ENCODE measurements at regions not wholly inside any gene's neighbourhood (a gene's known extent, or its start where the extent isn't known, plus 50 kb on each side); places are given as distances from the start of the nearest gene placed in this dataset.

DNA sequence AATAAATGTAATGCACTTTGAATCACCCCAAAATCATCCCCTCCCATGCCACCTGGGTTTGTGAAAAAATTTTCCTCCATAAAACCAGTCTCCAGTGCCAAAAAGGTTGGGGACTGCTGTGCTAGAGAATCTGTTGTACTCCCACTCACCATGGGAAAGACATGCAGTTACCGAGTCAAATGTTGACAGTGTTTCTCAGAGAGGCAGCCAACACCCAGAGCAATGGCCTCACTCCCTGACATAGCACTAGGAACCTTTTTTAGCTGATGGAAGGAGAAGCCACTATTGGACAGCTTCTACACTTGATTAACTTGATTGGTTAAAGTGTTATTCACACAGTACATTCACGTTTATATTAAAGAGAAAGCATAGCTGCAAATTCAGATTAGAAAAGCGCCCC, 59.8 kb upstream of the MANEA start:
- Histone ChIP-seq H3K4me1 (no peaks in the 10 kb centered on the region), H3K4me3 (replicated peaks in 1 of 3) (no peak overlapping the region), H3K36me3 (no peaks in the 10 kb centered on the region), H3K27ac (no peak overlapping the region), H3K27me3 (no peaks in the 10 kb centered on the region), H3K9me3 (no peaks in the 10 kb centered on the region)
- 67 to 71% methylated on average over 3 of the region's 3 CpGs for WGBS, 2 donors
- no peak for DNase-seq
- TF ChIP-seq POLR2A (IDR thresholded peaks at IDR 0.05) = no peak
- TF ChIP-seq CTCF (IDR thresholded peaks at IDR 0.05) = no peak
- intact Hi-C loops (cut with DNase I) = no loop called here

GRCh38 chr6:95518630-95519227, 58.6 kb upstream of the MANEA start:
- no peaks in the 10 kb centered on the region for H3K36me3 ChIP-seq
- DNase-seq = no peak
- TF ChIP-seq CTCF (IDR thresholded peaks at IDR 0.05) = no peak
- no peak for TF ChIP-seq POLR2A (IDR thresholded peaks at IDR 0.05)
- intact Hi-C loops (cut with DNase I) = no loop called here
- H3K27me3 ChIP-seq = no peaks in the 10 kb centered on the region
- H3K27ac ChIP-seq = no peak overlapping the region
- WGBS, 2 donors = 91 to 93% methylated on average over 10 of the region's 15 CpGs
- H3K9me3 ChIP-seq = no peaks in the 10 kb centered on the region
- no peak overlapping the region for H3K4me3 ChIP-seq (replicated peaks in 1 of 3)
- H3K4me1 ChIP-seq = no peaks in the 10 kb centered on the region

- Histone ChIP-seq H3K27ac (no peak overlapping the region), H3K4me3 (replicated peaks in 1 of 3) (no peak overlapping the region), H3K9me3 (no peaks in the 10 kb centered on the region), H3K4me1 (no peaks in the 10 kb centered on the region), H3K36me3 (no peaks in the 10 kb centered on the region), H3K27me3 (no peaks in the 10 kb centered on the region)
- intact Hi-C loops (cut with DNase I) = no loop called here
- no peak for TF ChIP-seq POLR2A (IDR thresholded peaks at IDR 0.05)
- TF ChIP-seq CTCF (IDR thresholded peaks at IDR 0.05) = no peak
- DNase-seq = no peak
- 90 to 94% methylated on average over 22 of the region's 28 CpGs for WGBS, 2 donors
Measured at GRCh38 chr6:95519228-95520037, 57.9 kb upstream of the MANEA start.

DNA sequence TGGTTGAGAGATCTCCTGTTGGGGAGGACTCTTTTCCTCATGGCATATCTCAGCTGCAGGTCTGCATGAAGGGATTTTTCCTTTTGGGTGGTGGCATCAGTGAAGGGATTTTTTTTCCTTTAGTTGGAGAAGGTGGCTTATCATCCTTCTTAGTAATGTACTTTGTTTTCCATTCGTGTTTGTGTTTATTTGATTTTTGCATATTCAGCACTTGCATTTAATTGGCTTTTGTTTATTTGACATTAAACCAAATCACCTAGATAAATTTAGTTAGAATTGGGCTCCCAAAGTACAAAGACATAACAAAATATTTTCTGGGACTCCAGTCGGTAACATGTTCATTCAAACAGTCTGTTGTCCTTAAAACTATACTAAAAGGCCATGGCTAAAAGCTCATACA, 56.2 kb upstream of the MANEA start:
- DNase-seq = no peak
- 46 to 50% methylated on average over 2 of the region's 2 CpGs for WGBS, 2 donors
- H3K4me1 ChIP-seq = no peaks in the 10 kb centered on the region
- H3K36me3 ChIP-seq = no peaks in the 10 kb centered on the region
- H3K9me3 ChIP-seq = no peaks in the 10 kb centered on the region
- no peak overlapping the region for H3K4me3 ChIP-seq (replicated peaks in 1 of 3)
- no peak overlapping the region for H3K27ac ChIP-seq
- intact Hi-C loops (cut with DNase I) = no loop called here
- no peak for TF ChIP-seq POLR2A (IDR thresholded peaks at IDR 0.05)
- no peak for TF ChIP-seq CTCF (IDR thresholded peaks at IDR 0.05)
- no peaks in the 10 kb centered on the region for H3K27me3 ChIP-seq

Measured in thyroid gland (tissue), 4 donors.